NCI-H2227 (cell line): ENCODE measurements at regions not wholly inside any gene's neighbourhood (a gene's known extent, or its start where the extent isn't known, plus 50 kb on each side); places are given as distances from the start of the nearest gene placed in this dataset.

Source experiments
- DNase-seq: peaks from one replicate; lab custom pipeline; 2025; ENCODE audit not compliant: unreplicated experiment; lab: John Stamatoyannopoulos, UW

- DNase-seq = no peak
Measured at GRCh38 chr18:25727281-25727985, 363.0 kb downstream of the SS18 start.

- no peak for DNase-seq
Measured at GRCh38 chr18:25726298-25726697, 364.1 kb downstream of the SS18 start.

- DNase-seq = no peak
Measured at GRCh38 chr18:25725501-25725900, 364.9 kb downstream of the SS18 start.

- DNase-seq = no peak
Measured at GRCh38 chr18:25724997-25725396, 365.4 kb downstream of the SS18 start.

GRCh38 chr18:25724121-25724520 lies 366.3 kb downstream of the SS18 start:
- DNase-seq = no peak

- DNase-seq = no peak
Measured at GRCh38 chr18:25713103-25713502, 361.1 kb upstream of the ZNF521 start.

- DNase-seq = no peak
Measured at GRCh38 chr18:25710981-25711380, 359.0 kb upstream of the ZNF521 start.

- no peak for DNase-seq
Measured at GRCh38 chr18:25705650-25706049, 353.7 kb upstream of the ZNF521 start.

GRCh38 chr18:25704494-25704893 lies 352.5 kb upstream of the ZNF521 start:
- DNase-seq = no peak

GRCh38 chr18:25704071-25704470 lies 352.1 kb upstream of the ZNF521 start:
- DNase-seq = no peak

GRCh38 chr18:25701821-25702220 lies 349.9 kb upstream of the ZNF521 start:
- DNase-seq = no peak

- DNase-seq = no peak
Measured at GRCh38 chr18:25686960-25687500, 335.1 kb upstream of the ZNF521 start.

- no peak for DNase-seq
Measured at GRCh38 chr18:25685088-25685487, 333.1 kb upstream of the ZNF521 start.

- DNase-seq = no peak
Measured at GRCh38 chr18:25679491-25679890, 327.5 kb upstream of the ZNF521 start.

GRCh38 chr18:25678221-25678620 lies 326.3 kb upstream of the ZNF521 start:
- no peak for DNase-seq

GRCh38 chr18:25675123-25675850 lies 323.3 kb upstream of the ZNF521 start:
- DNase-seq = no peak

GRCh38 chr18:25674183-25674582 lies 322.2 kb upstream of the ZNF521 start:
- DNase-seq = no peak

- DNase-seq = no peak
Measured at GRCh38 chr18:25672490-25672889, 320.5 kb upstream of the ZNF521 start.

GRCh38 chr18:25669741-25670140 lies 317.8 kb upstream of the ZNF521 start:
- DNase-seq = no peak

- DNase-seq = no peak
Measured at GRCh38 chr18:25662272-25662671, 310.3 kb upstream of the ZNF521 start.

GRCh38 chr18:25661831-25662230 lies 309.9 kb upstream of the ZNF521 start:
- DNase-seq = no peak

GRCh38 chr18:25659541-25659940 lies 307.6 kb upstream of the ZNF521 start:
- no peak for DNase-seq
